ENCODE measurements at regions not wholly inside any gene's neighbourhood (a gene's known extent, or its start where the extent isn't known, plus 50 kb on each side); places are given as distances from the start of the nearest gene placed in this dataset.

DNA sequence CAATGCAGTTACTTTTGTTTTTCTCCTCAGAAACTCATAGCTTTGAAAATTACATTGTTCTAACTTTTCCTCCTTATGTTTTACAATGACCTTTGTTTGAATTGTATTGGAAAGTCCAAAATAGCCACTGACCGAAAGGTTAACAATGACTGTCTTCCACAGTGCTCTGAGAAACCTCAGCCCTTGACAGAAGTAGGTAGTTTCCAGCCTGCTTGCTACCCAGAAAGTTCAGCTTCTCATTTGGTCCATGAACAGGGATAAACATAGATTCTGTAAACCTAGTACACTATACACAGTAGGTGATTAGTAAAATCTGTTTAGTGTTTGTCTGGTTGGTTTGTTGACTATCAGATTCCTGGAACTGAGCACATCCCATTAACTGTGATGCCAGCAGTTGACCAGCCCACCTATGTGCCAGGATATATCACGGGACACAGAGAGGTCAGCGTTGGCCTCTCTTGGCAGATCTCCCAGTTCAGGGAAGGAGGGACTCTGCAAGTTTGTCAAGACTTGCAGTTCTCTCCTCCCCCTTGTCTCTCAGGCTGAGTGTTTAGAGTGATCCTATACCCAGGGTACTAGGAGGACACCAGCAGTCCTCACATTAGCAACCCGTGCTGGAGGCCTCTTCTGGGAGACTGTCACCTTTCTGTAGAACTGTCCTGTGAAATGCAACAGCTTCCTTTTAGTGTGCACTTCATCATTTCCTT, 297.6 kb downstream of the ARHGAP12 start:
- Histone ChIP-seq H3K4me3 (replicated peaks; ENCODE audit: low read depth, low read length) (no peak overlapping the region), H3K36me3 (ENCODE audit: control insufficient read depth, insufficient read depth, low read length) (no peaks in the 10 kb centered on the region), H3K27me3 (replicated peaks; ENCODE audit: control insufficient read depth, insufficient read depth, low read length) (no peaks in the 10 kb centered on the region)
- DNase-seq (ENCODE audit: extremely low read depth, insufficient read length), result no peak
- TF ChIP-seq, protein P1, sequence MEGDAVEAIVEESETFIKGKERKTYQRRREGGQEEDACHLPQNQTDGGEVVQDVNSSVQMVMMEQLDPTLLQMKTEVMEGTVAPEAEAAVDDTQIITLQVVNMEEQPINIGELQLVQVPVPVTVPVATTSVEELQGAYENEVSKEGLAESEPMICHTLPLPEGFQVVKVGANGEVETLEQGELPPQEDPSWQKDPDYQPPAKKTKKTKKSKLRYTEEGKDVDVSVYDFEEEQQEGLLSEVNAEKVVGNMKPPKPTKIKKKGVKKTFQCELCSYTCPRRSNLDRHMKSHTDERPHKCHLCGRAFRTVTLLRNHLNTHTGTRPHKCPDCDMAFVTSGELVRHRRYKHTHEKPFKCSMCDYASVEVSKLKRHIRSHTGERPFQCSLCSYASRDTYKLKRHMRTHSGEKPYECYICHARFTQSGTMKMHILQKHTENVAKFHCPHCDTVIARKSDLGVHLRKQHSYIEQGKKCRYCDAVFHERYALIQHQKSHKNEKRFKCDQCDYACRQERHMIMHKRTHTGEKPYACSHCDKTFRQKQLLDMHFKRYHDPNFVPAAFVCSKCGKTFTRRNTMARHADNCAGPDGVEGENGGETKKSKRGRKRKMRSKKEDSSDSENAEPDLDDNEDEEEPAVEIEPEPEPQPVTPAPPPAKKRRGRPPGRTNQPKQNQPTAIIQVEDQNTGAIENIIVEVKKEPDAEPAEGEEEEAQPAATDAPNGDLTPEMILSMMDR (IDR thresholded peaks at IDR 0.05; ENCODE audit: insufficient read depth, low read length, poor library complexity, severe bottlenecking), result no peak

DNA sequence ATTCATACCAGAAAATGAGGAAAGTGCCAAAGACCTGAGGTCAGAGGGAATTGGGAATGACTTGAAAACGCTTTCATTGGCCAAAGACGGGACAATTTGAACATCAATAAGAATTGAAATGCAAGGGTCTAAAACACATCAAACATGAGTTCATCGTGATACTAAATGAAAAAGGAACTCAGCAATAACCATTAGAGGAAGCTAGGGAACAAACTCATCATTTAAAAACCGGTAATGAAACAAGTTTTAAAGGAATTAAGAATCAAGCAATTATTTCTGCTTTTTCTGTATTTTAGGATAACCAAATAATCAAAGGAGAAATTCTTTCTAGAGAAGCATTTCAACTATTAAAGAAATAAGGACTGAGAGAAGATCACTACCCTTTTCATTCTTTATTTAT, 303.1 kb downstream of the ARHGAP12 start:
- no peak overlapping the region for H3K4me3 ChIP-seq (replicated peaks; ENCODE audit: low read depth, low read length)
- H3K27me3 ChIP-seq (replicated peaks; ENCODE audit: control insufficient read depth, insufficient read depth, low read length), result no peaks in the 10 kb centered on the region
- no peaks in the 10 kb centered on the region for H3K36me3 ChIP-seq (ENCODE audit: control insufficient read depth, insufficient read depth, low read length)
- DNase-seq (ENCODE audit: extremely low read depth, insufficient read length), result no peak
- TF ChIP-seq, protein P1 (IDR thresholded peaks at IDR 0.05; ENCODE audit: insufficient read depth, low read length, poor library complexity, severe bottlenecking), result no peak

DNA sequence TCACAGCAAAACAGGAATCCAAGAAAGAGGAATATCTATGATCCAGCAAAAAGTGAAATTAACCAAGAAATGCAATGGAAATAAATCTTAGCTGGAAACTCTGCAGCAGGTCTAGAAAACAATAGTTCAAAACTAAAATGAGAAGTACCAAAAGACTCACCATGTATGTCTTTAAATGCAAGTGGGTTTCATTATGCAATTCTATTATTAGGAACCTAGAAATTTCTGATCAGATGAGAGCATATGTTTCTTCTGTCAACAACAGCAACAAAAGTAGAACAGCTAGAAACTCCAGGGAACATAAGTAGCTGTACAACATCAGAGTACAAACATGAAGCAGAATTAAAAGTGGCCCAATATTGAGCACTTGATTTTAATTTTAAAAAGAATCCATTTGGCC, 304.0 kb downstream of the ARHGAP12 start:
- Histone ChIP-seq H3K36me3 (ENCODE audit: control insufficient read depth, insufficient read depth, low read length) (no peaks in the 10 kb centered on the region), H3K4me3 (replicated peaks; ENCODE audit: low read depth, low read length) (no peak overlapping the region), H3K27me3 (replicated peaks; ENCODE audit: control insufficient read depth, insufficient read depth, low read length) (no peaks in the 10 kb centered on the region)
- TF ChIP-seq, protein P1 (IDR thresholded peaks at IDR 0.05; ENCODE audit: insufficient read depth, low read length, poor library complexity, severe bottlenecking), result no peak
- DNase-seq (ENCODE audit: extremely low read depth, insufficient read length), result no peak

DNA sequence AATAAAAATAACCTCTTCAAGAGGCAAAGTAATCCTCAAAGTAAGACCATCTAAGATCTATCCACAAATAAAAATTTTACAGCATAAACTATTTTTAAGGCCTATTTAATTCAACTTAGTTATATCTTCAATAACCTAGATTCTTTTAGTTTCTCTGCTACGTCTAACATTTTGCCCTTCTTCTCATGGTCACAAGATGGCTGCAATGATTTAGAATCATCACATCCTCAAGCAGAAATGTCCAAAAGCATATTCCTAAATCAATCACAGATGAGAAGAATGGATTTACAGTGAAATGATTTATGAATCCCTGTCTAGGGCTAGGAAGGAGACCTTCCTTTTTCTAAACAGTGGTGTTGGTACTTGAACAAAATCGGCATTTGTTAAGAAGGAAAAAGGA, 304.7 kb downstream of the ARHGAP12 start:
- H3K4me3 ChIP-seq (replicated peaks; ENCODE audit: low read depth, low read length), result no peak overlapping the region
- DNase-seq (ENCODE audit: extremely low read depth, insufficient read length), result no peak
- no peaks in the 10 kb centered on the region for H3K27me3 ChIP-seq (replicated peaks; ENCODE audit: control insufficient read depth, insufficient read depth, low read length)
- H3K36me3 ChIP-seq (ENCODE audit: control insufficient read depth, insufficient read depth, low read length), result no peaks in the 10 kb centered on the region
- TF ChIP-seq, protein P1 (IDR thresholded peaks at IDR 0.05; ENCODE audit: insufficient read depth, low read length, poor library complexity, severe bottlenecking), result no peak

DNA sequence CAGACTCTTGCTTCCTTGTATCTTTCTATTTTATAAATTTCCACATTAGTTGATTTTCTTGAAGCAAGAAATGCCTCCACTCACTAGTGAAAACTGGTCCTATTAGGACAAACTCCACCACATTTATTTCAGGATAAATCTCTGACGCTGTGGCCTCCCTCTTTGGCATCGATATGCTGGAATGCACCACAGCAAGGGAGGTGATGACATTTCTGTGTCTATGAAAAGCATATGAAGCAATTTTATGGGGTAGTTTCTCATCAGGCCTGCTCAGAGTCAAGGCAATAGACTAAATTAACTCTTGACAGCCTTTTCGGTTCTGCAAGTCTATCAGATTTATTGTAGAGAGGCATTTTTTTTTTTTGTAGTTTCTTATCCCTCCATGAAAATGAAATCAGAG, 304.4 kb downstream of the ZEB1 start:
- H3K4me3 ChIP-seq (replicated peaks; ENCODE audit: low read depth, low read length), result no peak overlapping the region
- DNase-seq (ENCODE audit: extremely low read depth, insufficient read length), result no peak
- no peaks in the 10 kb centered on the region for H3K36me3 ChIP-seq (ENCODE audit: control insufficient read depth, insufficient read depth, low read length)
- TF ChIP-seq, protein P1 (IDR thresholded peaks at IDR 0.05; ENCODE audit: insufficient read depth, low read length, poor library complexity, severe bottlenecking), result no peak
- no peaks in the 10 kb centered on the region for H3K27me3 ChIP-seq (replicated peaks; ENCODE audit: control insufficient read depth, insufficient read depth, low read length)

DNA sequence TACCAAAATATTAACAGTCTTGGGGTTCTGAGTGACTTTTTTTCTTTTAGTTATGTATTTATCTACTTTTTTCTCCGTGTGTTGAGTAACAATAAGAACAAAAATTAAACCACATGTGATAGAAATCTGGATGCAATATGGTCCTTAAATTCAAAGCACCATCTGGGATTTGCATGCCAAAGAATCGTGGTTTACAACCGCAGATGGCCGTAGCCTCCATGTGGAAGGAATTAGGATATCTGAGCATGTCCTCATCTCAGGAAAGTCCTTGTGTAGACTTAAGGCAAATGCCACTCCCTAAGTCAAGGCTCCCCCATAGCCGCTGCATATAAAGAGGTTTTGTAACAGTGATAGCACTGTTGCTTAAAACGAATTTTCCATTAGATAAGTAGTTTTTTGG, 304.0 kb downstream of the ZEB1 start:
- DNase-seq (ENCODE audit: extremely low read depth, insufficient read length), result no peak
- no peaks in the 10 kb centered on the region for H3K36me3 ChIP-seq (ENCODE audit: control insufficient read depth, insufficient read depth, low read length)

More for the DNA sequence above, 304.0 kb downstream of the ZEB1 start:
- no peaks in the 10 kb centered on the region for H3K27me3 ChIP-seq (replicated peaks; ENCODE audit: control insufficient read depth, insufficient read depth, low read length)
- H3K4me3 ChIP-seq (replicated peaks; ENCODE audit: low read depth, low read length), result no peak overlapping the region
- TF ChIP-seq, protein P1 (IDR thresholded peaks at IDR 0.05; ENCODE audit: insufficient read depth, low read length, poor library complexity, severe bottlenecking), result no peak

Data from GM06990 (cell line).